ENCODE measurements at regions not wholly inside any gene's neighbourhood (a gene's known extent, or its start where the extent isn't known, plus 50 kb on each side); places are given as distances from the start of the nearest gene placed in this dataset.

DNA sequence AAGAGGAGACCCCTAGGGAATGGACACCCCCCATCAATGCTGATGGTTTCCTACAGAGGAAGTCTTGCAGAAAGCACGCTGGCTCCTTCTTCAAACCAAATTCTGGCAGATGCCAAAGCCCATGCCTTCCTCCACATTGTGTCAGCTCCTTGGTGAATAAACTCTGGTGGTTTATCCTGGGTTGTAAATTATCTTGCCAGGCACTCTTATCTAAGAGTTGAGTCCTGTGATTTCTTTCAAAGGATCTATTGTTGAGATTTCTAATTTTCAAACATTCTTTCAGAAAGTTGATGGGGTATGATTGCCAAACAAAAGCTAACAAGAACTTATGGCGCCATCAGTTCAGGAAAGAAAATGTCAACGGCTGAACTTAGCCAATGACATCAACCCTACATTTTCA is 160.4 kb downstream of the NSG2 start:
- H3K27ac ChIP-seq (ENCODE audit: low read depth in 2 of 2, low read length in 1 of 2), result no peak overlapping the region
- no peak overlapping the region for H3K4me3 ChIP-seq (ENCODE audit: low read depth in 1 of 2, low read length in 2 of 2)
- WGBS, 2 donors, result 69 to 74% methylated on average over 3 of the region's 3 CpGs
- no peaks in the 10 kb centered on the region for H3K9me3 ChIP-seq (ENCODE audit: control insufficient read depth in 2 of 2, insufficient read depth in 1 of 2, low read depth in 1 of 2, low read length in 1 of 2)
- H3K36me3 ChIP-seq (ENCODE audit: control insufficient read depth in 2 of 2, insufficient read depth in 2 of 2, low read length in 1 of 2), result no peaks in the 10 kb centered on the region
- H3K27me3 ChIP-seq (ENCODE audit: control insufficient read depth in 1 of 2, insufficient read depth in 2 of 2, low read length in 2 of 2), result peaks cover 0 to 4% of the 10 kb centered on the region in 2 donors
- no peaks in the 10 kb centered on the region for H3K4me1 ChIP-seq (ENCODE audit: control insufficient read depth in 2 of 2, insufficient read depth in 2 of 2, low read length in 1 of 2)

- peaks cover 0 to 4% of the 10 kb centered on the region in 2 donors for H3K27me3 ChIP-seq (ENCODE audit: control insufficient read depth in 1 of 2, insufficient read depth in 2 of 2, low read length in 2 of 2)
- no peaks in the 10 kb centered on the region for H3K36me3 ChIP-seq (ENCODE audit: control insufficient read depth in 2 of 2, insufficient read depth in 2 of 2, low read length in 1 of 2)
- H3K9me3 ChIP-seq (ENCODE audit: control insufficient read depth in 2 of 2, insufficient read depth in 1 of 2, low read depth in 1 of 2, low read length in 1 of 2), result no peaks in the 10 kb centered on the region
- no peak overlapping the region for H3K27ac ChIP-seq (ENCODE audit: low read depth in 2 of 2, low read length in 1 of 2)
- H3K4me1 ChIP-seq (ENCODE audit: control insufficient read depth in 2 of 2, insufficient read depth in 2 of 2, low read length in 1 of 2), result no peaks in the 10 kb centered on the region
- 68 to 71% methylated on average over 8 of the region's 8 CpGs for WGBS, 2 donors
- no peak overlapping the region for H3K4me3 ChIP-seq (ENCODE audit: low read depth in 1 of 2, low read length in 2 of 2)
Observed at GRCh38 chr5:174210596-174211276, 165.2 kb downstream of the NSG2 start.

DNA sequence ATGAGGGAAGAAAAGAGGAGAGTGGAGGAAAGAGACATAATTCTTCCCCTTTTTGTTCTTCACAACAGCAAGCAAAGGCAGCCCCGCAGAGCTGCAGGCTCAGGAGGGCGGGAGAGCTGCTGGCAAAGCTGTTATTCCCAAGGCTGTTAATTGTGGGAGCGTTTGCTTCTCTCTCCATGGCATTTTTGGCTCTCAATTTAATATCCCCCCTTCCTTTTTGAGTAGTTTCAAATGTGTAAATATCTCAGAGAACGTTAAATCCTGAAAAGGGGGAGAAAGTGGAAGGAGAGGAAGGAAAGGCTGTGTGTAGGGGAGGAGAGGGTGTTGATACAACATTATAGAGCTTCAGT is 165.7 kb downstream of the NSG2 start:
- Histone ChIP-seq H3K4me1 (ENCODE audit: control insufficient read depth in 2 of 2, insufficient read depth in 2 of 2, low read length in 1 of 2) (no peaks in the 10 kb centered on the region), H3K36me3 (ENCODE audit: control insufficient read depth in 2 of 2, insufficient read depth in 2 of 2, low read length in 1 of 2) (no peaks in the 10 kb centered on the region), H3K9me3 (ENCODE audit: control insufficient read depth in 2 of 2, insufficient read depth in 1 of 2, low read depth in 1 of 2, low read length in 1 of 2) (no peaks in the 10 kb centered on the region), H3K27me3 (ENCODE audit: control insufficient read depth in 1 of 2, insufficient read depth in 2 of 2, low read length in 2 of 2) (peaks cover 0 to 4% of the 10 kb centered on the region in 2 donors), H3K4me3 (ENCODE audit: low read depth in 1 of 2, low read length in 2 of 2) (no peak overlapping the region), H3K27ac (ENCODE audit: low read depth in 2 of 2, low read length in 1 of 2) (no peak overlapping the region)
- 31 to 38% methylated on average over 4 of the region's 4 CpGs for WGBS, 2 donors

DNA sequence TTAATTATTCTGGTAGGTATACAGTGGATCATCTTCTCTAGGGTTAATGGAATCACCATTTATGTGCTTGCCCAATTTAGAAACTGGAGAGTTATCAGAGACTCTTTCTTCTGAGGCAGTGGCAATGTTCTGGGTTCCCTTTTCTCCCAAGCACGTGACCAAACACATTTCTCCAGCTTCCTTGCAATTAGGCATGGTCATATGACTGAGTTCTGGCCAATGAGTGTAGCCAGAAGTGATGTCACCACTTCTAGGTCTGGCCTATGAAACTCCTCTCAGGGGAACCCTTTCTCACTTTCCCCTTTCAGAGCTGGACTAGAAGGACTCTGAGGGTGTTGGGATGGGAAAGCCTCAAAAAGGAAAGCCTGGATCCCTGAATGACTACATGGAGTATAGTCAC is 172.0 kb downstream of the NSG2 start:
- no peaks in the 10 kb centered on the region for H3K36me3 ChIP-seq (ENCODE audit: control insufficient read depth in 2 of 2, insufficient read depth in 2 of 2, low read length in 1 of 2)
- H3K9me3 ChIP-seq (ENCODE audit: control insufficient read depth in 2 of 2, insufficient read depth in 1 of 2, low read depth in 1 of 2, low read length in 1 of 2), result peaks cover 0 to 2% of the 10 kb centered on the region in 2 donors
- H3K27ac ChIP-seq (ENCODE audit: low read depth in 2 of 2, low read length in 1 of 2), result no peak overlapping the region
- H3K4me3 ChIP-seq (ENCODE audit: low read depth in 1 of 2, low read length in 2 of 2), result no peak overlapping the region
- no peaks in the 10 kb centered on the region for H3K27me3 ChIP-seq (ENCODE audit: control insufficient read depth in 1 of 2, insufficient read depth in 2 of 2, low read length in 2 of 2)
- 46 to 48% methylated on average over 1 of the region's 1 CpG for WGBS, 2 donors
- no peaks in the 10 kb centered on the region for H3K4me1 ChIP-seq (ENCODE audit: control insufficient read depth in 2 of 2, insufficient read depth in 2 of 2, low read length in 1 of 2)

- Histone ChIP-seq H3K27me3 (ENCODE audit: control insufficient read depth in 1 of 2, insufficient read depth in 2 of 2, low read length in 2 of 2) (no peaks in the 10 kb centered on the region), H3K4me3 (ENCODE audit: low read depth in 1 of 2, low read length in 2 of 2) (no peak overlapping the region), H3K9me3 (ENCODE audit: control insufficient read depth in 2 of 2, insufficient read depth in 1 of 2, low read depth in 1 of 2, low read length in 1 of 2) (peaks cover 0 to 2% of the 10 kb centered on the region in 2 donors), H3K36me3 (ENCODE audit: control insufficient read depth in 2 of 2, insufficient read depth in 2 of 2, low read length in 1 of 2) (no peaks in the 10 kb centered on the region), H3K4me1 (ENCODE audit: control insufficient read depth in 2 of 2, insufficient read depth in 2 of 2, low read length in 1 of 2) (no peaks in the 10 kb centered on the region), H3K27ac (ENCODE audit: low read depth in 2 of 2, low read length in 1 of 2) (no peak overlapping the region)
- WGBS, 2 donors, result 85 to 93% methylated on average over 2 of the region's 2 CpGs
Observed at GRCh38 chr5:174218162-174218561, 172.7 kb downstream of the NSG2 start.

GRCh38 chr5:174220417-174220816 is 174.9 kb downstream of the NSG2 start:
- Histone ChIP-seq H3K27me3 (ENCODE audit: control insufficient read depth in 1 of 2, insufficient read depth in 2 of 2, low read length in 2 of 2) (no peaks in the 10 kb centered on the region), H3K9me3 (ENCODE audit: control insufficient read depth in 2 of 2, insufficient read depth in 1 of 2, low read depth in 1 of 2, low read length in 1 of 2) (peaks cover 0 to 2% of the 10 kb centered on the region in 2 donors), H3K27ac (ENCODE audit: low read depth in 2 of 2, low read length in 1 of 2) (no peak overlapping the region), H3K4me3 (ENCODE audit: low read depth in 1 of 2, low read length in 2 of 2) (no peak overlapping the region), H3K4me1 (ENCODE audit: control insufficient read depth in 2 of 2, insufficient read depth in 2 of 2, low read length in 1 of 2) (no peaks in the 10 kb centered on the region), H3K36me3 (ENCODE audit: control insufficient read depth in 2 of 2, insufficient read depth in 2 of 2, low read length in 1 of 2) (no peaks in the 10 kb centered on the region)
- 91 to 93% methylated on average over 5 of the region's 5 CpGs for WGBS, 2 donors

GRCh38 chr5:174221436-174221835 is 175.9 kb downstream of the NSG2 start:
- peaks cover 0 to 2% of the 10 kb centered on the region in 2 donors for H3K9me3 ChIP-seq (ENCODE audit: control insufficient read depth in 2 of 2, insufficient read depth in 1 of 2, low read depth in 1 of 2, low read length in 1 of 2)
- whole genome bisulfite sequencing, 2 donors, result 57 to 60% methylated on average over 2 of the region's 2 CpGs

DNA sequence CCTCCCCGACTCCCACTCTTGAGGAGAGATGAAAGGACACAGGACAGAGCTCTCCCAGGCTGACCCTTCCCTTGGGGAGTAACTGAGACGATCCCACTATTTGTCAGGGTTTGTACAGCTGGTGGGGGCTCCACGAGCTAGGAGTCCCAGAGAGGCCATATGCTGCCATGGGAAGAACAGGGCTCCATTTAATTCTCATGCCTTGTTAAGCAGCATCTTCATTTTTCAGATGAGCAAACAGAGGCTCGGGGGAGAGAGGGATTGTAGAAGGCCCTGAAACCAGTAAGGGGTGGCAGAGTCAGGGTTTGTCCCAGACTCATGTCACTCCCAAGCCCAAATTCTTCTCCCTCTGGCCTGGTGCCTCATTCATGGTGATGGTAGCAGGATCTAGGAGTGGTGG is 176.4 kb downstream of the NSG2 start:
- Histone ChIP-seq H3K27ac (ENCODE audit: low read depth in 2 of 2, low read length in 1 of 2) (no peak overlapping the region), H3K4me1 (ENCODE audit: control insufficient read depth in 2 of 2, insufficient read depth in 2 of 2, low read length in 1 of 2) (no peaks in the 10 kb centered on the region), H3K9me3 (ENCODE audit: control insufficient read depth in 2 of 2, insufficient read depth in 1 of 2, low read depth in 1 of 2, low read length in 1 of 2) (peaks cover 0 to 2% of the 10 kb centered on the region in 2 donors), H3K4me3 (ENCODE audit: low read depth in 1 of 2, low read length in 2 of 2) (no peak overlapping the region), H3K27me3 (ENCODE audit: control insufficient read depth in 1 of 2, insufficient read depth in 2 of 2, low read length in 2 of 2) (no peaks in the 10 kb centered on the region), H3K36me3 (ENCODE audit: control insufficient read depth in 2 of 2, insufficient read depth in 2 of 2, low read length in 1 of 2) (no peaks in the 10 kb centered on the region)
- 75 to 77% methylated on average over 4 of the region's 4 CpGs for WGBS, 2 donors

More at GRCh38 chr5:174221436-174221835, 175.9 kb downstream of the NSG2 start:
- Histone ChIP-seq H3K27ac (ENCODE audit: low read depth in 2 of 2, low read length in 1 of 2) (no peak overlapping the region), H3K36me3 (ENCODE audit: control insufficient read depth in 2 of 2, insufficient read depth in 2 of 2, low read length in 1 of 2) (no peaks in the 10 kb centered on the region), H3K4me1 (ENCODE audit: control insufficient read depth in 2 of 2, insufficient read depth in 2 of 2, low read length in 1 of 2) (no peaks in the 10 kb centered on the region), H3K4me3 (ENCODE audit: low read depth in 1 of 2, low read length in 2 of 2) (no peak overlapping the region), H3K27me3 (ENCODE audit: control insufficient read depth in 1 of 2, insufficient read depth in 2 of 2, low read length in 2 of 2) (no peaks in the 10 kb centered on the region)

DNA sequence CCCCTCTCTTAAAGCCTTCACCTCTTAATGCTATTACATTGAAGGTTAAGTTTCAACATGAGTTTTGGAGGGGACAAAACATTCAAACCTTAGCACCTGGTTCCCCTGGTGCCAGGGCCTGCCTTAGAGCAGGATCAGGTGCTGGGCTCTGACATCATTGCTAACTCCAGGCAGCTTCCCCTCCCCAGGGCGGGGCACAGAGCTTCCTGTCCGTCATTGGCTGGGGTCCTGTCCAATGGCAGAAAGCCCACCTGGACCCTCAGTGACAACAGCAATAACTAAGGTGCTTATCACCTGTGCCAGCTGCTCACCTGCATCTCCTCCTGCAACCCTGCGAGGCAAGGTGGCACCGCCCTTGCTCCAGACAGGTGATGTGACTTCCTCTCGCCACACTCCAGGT is 177.4 kb downstream of the NSG2 start:
- Histone ChIP-seq H3K27me3 (ENCODE audit: control insufficient read depth in 1 of 2, insufficient read depth in 2 of 2, low read length in 2 of 2) (no peaks in the 10 kb centered on the region), H3K36me3 (ENCODE audit: control insufficient read depth in 2 of 2, insufficient read depth in 2 of 2, low read length in 1 of 2) (no peaks in the 10 kb centered on the region), H3K4me1 (ENCODE audit: control insufficient read depth in 2 of 2, insufficient read depth in 2 of 2, low read length in 1 of 2) (no peaks in the 10 kb centered on the region), H3K4me3 (ENCODE audit: low read depth in 1 of 2, low read length in 2 of 2) (no peak overlapping the region), H3K27ac (ENCODE audit: low read depth in 2 of 2, low read length in 1 of 2) (no peak overlapping the region), H3K9me3 (ENCODE audit: control insufficient read depth in 2 of 2, insufficient read depth in 1 of 2, low read depth in 1 of 2, low read length in 1 of 2) (no peaks in the 10 kb centered on the region)
- 75 to 80% methylated on average over 5 of the region's 5 CpGs for WGBS, 2 donors

- Histone ChIP-seq H3K4me3 (ENCODE audit: low read depth in 1 of 2, low read length in 2 of 2) (no peak overlapping the region), H3K9me3 (ENCODE audit: control insufficient read depth in 2 of 2, insufficient read depth in 1 of 2, low read depth in 1 of 2, low read length in 1 of 2) (no peaks in the 10 kb centered on the region)
- WGBS, 2 donors, result 65 to 68% methylated on average over 12 of the region's 12 CpGs
Observed at GRCh38 chr5:174223355-174223754, 177.8 kb downstream of the NSG2 start.

More at GRCh38 chr5:174223355-174223754, 177.8 kb downstream of the NSG2 start:
- Histone ChIP-seq H3K27me3 (ENCODE audit: control insufficient read depth in 1 of 2, insufficient read depth in 2 of 2, low read length in 2 of 2) (no peaks in the 10 kb centered on the region), H3K27ac (ENCODE audit: low read depth in 2 of 2, low read length in 1 of 2) (no peak overlapping the region), H3K36me3 (ENCODE audit: control insufficient read depth in 2 of 2, insufficient read depth in 2 of 2, low read length in 1 of 2) (no peaks in the 10 kb centered on the region), H3K4me1 (ENCODE audit: control insufficient read depth in 2 of 2, insufficient read depth in 2 of 2, low read length in 1 of 2) (no peaks in the 10 kb centered on the region)
